HG02943 (cell line): ENCODE measurements at regions not wholly inside any gene's neighbourhood (a gene's known extent, or its start where the extent isn't known, plus 50 kb on each side); places are given as distances from the start of the nearest gene placed in this dataset.

Experiments
- ATAC-seq: cut with Tn5 transposase; IDR thresholded peaks from one replicate; pipeline ENCODE4 v1.9.1; 2021; ENCODE audit warnings: mild to moderate bottlenecking, low read depth, moderate library complexity; ENCODE audit not compliant: unreplicated experiment

DNA sequence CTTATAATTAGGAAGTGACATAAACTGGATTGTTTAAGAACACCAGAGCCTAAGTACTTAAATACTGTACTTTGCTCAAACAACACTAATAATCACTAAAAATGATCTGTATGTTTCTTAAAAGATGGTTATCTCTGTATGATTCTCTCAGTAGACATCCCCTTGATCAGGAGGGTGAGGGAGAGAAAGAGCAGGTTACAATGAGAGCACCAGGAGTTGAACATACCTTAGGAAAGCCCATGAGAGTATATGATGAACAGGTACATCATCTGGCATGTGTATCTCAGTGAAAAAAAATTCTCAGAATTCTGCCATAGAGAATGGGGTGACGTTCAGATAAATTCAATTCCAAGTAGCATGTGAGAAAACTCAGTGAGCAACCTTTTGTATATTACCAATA lies 59.9 kb upstream of the IL2 start:
- ATAC-seq = no peak

DNA sequence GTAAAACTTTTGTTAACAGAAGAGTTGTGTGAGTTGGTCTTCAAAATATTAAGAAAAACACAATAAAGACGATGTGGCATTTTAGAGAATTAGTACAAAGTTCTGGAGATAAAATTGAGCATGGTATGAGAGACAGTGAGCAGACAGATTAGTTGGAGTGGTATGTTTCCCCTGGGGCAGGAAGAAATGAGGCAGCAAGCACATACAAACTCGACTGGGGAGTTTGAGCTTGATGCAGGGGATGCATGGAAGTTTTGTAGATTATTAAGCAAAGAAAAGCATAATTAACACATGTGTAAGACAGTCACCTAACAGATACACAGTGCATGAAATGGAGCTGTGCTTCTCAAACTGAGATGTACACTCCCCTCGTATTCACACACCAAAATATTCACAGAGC lies 58.1 kb upstream of the IL2 start:
- no peak for ATAC-seq

DNA sequence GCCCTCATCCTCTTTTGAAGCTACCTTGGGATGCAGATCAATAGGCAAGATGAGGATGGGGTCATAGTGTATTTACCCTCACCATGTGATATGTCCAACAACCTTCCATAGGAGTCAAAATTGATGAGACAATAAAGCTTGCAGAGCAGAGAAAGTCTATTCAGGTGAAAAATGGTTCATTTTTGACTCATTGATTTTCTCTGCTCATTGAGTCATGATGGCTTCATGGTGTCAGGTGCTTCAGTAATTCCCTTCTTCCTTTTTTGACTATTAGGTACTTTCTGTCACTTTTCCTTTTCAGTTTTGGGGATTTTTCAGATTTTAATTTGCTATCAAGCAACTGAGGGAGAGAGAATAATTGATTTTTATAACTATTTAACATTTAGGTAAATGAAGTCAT lies 55.9 kb upstream of the IL2 start:
- no peak for ATAC-seq

DNA sequence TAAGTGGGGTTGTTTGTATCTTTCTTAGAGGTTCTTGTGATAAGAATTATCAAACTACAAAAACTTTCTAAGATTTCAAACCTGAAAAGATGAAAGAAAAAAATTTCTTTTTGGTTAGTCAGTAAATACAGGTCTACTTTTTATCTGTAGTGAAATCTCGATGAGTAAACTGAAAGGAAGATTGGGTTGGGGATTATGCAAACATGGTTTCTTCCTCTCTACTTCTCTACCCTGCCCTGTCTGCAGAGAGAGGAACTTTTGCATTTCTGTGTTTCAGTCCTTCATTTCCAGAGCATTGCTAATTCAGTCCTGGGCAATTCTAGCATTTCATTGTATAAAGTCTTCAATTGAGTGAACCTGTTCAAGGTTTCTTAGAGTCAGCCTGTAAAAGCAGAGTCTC lies 51.6 kb upstream of the IL2 start:
- no peak for ATAC-seq
